GM12878 (cell line): ENCODE measurements at regions not wholly inside any gene's neighbourhood (a gene's known extent, or its start where the extent isn't known, plus 50 kb on each side); places are given as distances from the start of the nearest gene placed in this dataset.

Experiments
- ATAC-seq: fragments of 200-7000 bp; cut with Tn5 transposase; 3 replicates; pipeline ENCODE4 v1.9.1; 2020; ENCODE audit warnings: mild to moderate bottlenecking, moderate library complexity
- BruUV-seq: library from RNA; stranded (reverse); fragments of 400-500 nt; replicated peaks from 2 replicates; lab custom pipeline; 2021; lab: Mats Ljungman, UMichigan
- CTCF ChIA-PET: fragments of 300-600 bp; sonication (Branson Sonifier 250); formaldehyde crosslinking; extraction: SDS; loops from one replicate; lab custom pipeline; 2021; ENCODE audit warnings: inconsistent platforms; lab: Yijun Ruan, JAX
- POLR2A ChIA-PET: fragments of 350-600 bp; formaldehyde crosslinking; extraction: SDS; loops from one replicate; lab custom pipeline; 2021; ENCODE audit warnings: inconsistent platforms; lab: Charles Lee
- RAD21 ChIA-PET: fragments of 300-600 bp; sonication (Branson Sonifier 250); formaldehyde crosslinking; loops from one replicate; lab custom pipeline; 2023; ENCODE audit warnings: antibody characterized with exemption; ENCODE audit not compliant: unreplicated experiment; lab: Charles Lee
- SMC1A ChIA-PET: fragments of 300-600 bp; sonication (Branson Sonifier 250); formaldehyde crosslinking; loops from one replicate; lab custom pipeline; 2023; ENCODE audit not compliant: unreplicated experiment, uncharacterized antibody; lab: Charles Lee
- DNase-seq: peaks from one replicate; pipeline ENCODE4 v3.0.0-alpha.2; 2011; ENCODE audit warnings: low read depth, low spot score
- FAIRE-seq: peaks from 3 replicates; lab custom pipeline; 2011; peaks lifted over from hg19 to GRCh38; lab: Jason Lieb, UNC
- H2AFZ ChIP-seq: 2 replicates; pipeline ENCODE4 v1.6.0; 2011; ENCODE audit warnings: low read depth, low read length, control low read depth; ENCODE audit not compliant: control insufficient read depth
- H3K27ac ChIP-seq: 2 replicates; pipeline ENCODE4 v1.5.1; 2011; ENCODE audit warnings: control low read depth; ENCODE audit not compliant: control insufficient read depth, insufficient read depth
- H3K27me3 ChIP-seq, 2 experiments: replicated peaks in 1 of 2; 2 replicates each; pipeline versions ENCODE4 v1.6.0 to v1.6.1; 2011; ENCODE audit warnings: low read length in 1 of 2; ENCODE audit not compliant: control insufficient read depth in 2 of 2, insufficient read depth in 2 of 2
- H3K36me3 ChIP-seq, 2 experiments: 2 replicates each; pipeline ENCODE4 v1.5.1; 2011; ENCODE audit warnings: low read length in 1 of 2; ENCODE audit not compliant: control insufficient read depth in 2 of 2, insufficient read depth in 2 of 2
- H3K4me1 ChIP-seq: 2 replicates; pipeline ENCODE4 v1.6.1; 2011; ENCODE audit warnings: mild to moderate bottlenecking, low read length, moderate library complexity, mixed read lengths; ENCODE audit not compliant: control insufficient read depth, insufficient read depth
- H3K4me2 ChIP-seq: 2 replicates; pipeline ENCODE4 v1.6.0; 2011; ENCODE audit warnings: control low read depth; ENCODE audit not compliant: control insufficient read depth, insufficient read depth
- H3K4me3 ChIP-seq: fragments of 200-600 bp; sonication (generic); 2 replicates; pipeline ENCODE4 v1.5.1; 2016
- H3K79me2 ChIP-seq: 2 replicates; pipeline ENCODE4 v1.6.0; 2011; ENCODE audit warnings: low read length; ENCODE audit not compliant: control insufficient read depth, insufficient read depth
- H3K9ac ChIP-seq: 2 replicates; pipeline ENCODE4 v1.8.0; 2011; ENCODE audit warnings: low read length, control low read depth, mixed read lengths; ENCODE audit not compliant: control insufficient read depth, insufficient read depth
- H3K9me3 ChIP-seq: replicated peaks from 3 replicates; pipeline ENCODE4 v1.5.1; 2011; ENCODE audit warnings: mild to moderate bottlenecking, low read length; ENCODE audit not compliant: control insufficient read depth, insufficient read depth
- H4K20me1 ChIP-seq: 2 replicates; pipeline ENCODE4 v1.6.0; 2011; ENCODE audit not compliant: control insufficient read depth, insufficient read depth
- BCL11A ChIP-seq: IDR thresholded peaks from 2 replicates; pipeline ENCODE4 v1.6.1; 2011; ENCODE audit warnings: low read depth, low read length
- BRCA1 ChIP-seq: IDR thresholded peaks from 2 replicates; pipeline ENCODE4 v1.6.1; 2011; ENCODE audit warnings: low read depth, low read length, improper control_type of control experiment
- EZH2 ChIP-seq: IDR thresholded peaks from 2 replicates; pipeline ENCODE4 v1.6.1; 2012; ENCODE audit warnings: low read depth, mild to moderate bottlenecking, control low read depth, inconsistent platforms, low read length, borderline replicate concordance; ENCODE audit not compliant: control insufficient read depth
- GABPA ChIP-seq: IDR thresholded peaks from 2 replicates; pipeline ENCODE4 v1.6.1; 2014; ENCODE audit warnings: antibody characterized with exemption, low read depth, mild to moderate bottlenecking, inconsistent platforms
- SP1 ChIP-seq: IDR thresholded peaks from one replicate; pipeline ENCODE4 v1.6.1; 2011; ENCODE audit warnings: low read depth, low read length
- TCF12 ChIP-seq: IDR thresholded peaks from 2 replicates; pipeline ENCODE4 v1.6.1; 2011; ENCODE audit warnings: low read depth, mild to moderate bottlenecking, low read length
- WGBS: methylation state at CpG from one replicate; pipeline ENCODE4 v1.1.6; 2016; ENCODE audit warnings: low lambda C conversion rate; ENCODE audit not compliant: insufficient replicate concordance, insufficient coverage; ENCODE audit errors: missing lambda C conversion rate; 5-methylcytosine and 5-hydroxymethylcytosine counted together
- in situ Hi-C: fragments of 300-500 bp; cut with MboI; formaldehyde crosslinking; loops from 9 replicates; pipeline ENCODE4 v1.14.3; 2018; ENCODE audit warnings: mixed read lengths
- intact Hi-C: fragments of 100-400 bp; cut with micrococcal nuclease; formaldehyde crosslinking; loops from one replicate; pipeline ENCODE4 v1.14.2; 2022; ENCODE audit not compliant: unreplicated experiment
- TF ChIP-seq, protein P1 (sequence below): fragments of 150-350 bp; IDR thresholded peaks from 2 replicates; pipeline ENCODE4 v1.6.1; 2014; ENCODE audit warnings: mild to moderate bottlenecking, low read depth, low read length
- TF ChIP-seq, protein P2 (sequence below): IDR thresholded peaks from 2 replicates; pipeline ENCODE4 v1.6.1; 2012; ENCODE audit warnings: mild to moderate bottlenecking, low read depth, low read length
- TF ChIP-seq, protein P3 (sequence below): fragments of 450-650 bp; IDR thresholded peaks from 2 replicates; pipeline ENCODE4 v1.6.1; 2017; ENCODE audit warnings: mild to moderate bottlenecking, moderate library complexity
- TF ChIP-seq, protein P4 (sequence below): IDR thresholded peaks from 2 replicates; pipeline ENCODE4 v1.6.1; 2012; ENCODE audit warnings: improper control_type of control experiment, low read depth, low read length; ENCODE audit not compliant: insufficient replicate concordance

DNA sequence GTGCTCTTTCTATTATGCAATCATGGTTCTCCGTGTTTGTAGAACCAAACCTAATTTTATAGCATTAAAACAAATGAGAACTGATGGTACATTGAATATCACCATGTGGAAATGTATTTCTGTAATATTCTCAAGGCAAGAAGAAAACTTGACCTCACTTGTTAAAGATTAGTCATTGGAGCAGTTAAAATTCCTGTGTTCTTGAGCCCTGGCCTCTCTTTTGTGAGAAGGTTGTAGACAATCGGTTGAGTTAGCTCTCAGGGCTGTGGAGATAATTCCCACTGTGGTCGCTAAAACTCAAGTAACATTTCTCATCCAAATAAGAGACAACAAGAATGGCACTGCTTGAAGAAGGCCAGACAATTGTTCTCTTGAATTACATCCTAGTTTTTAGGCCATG lies 216.0 kb upstream of the KLF4 start:
- no peak overlapping the region for H3K27ac ChIP-seq
- intact Hi-C loops (no loop called here), in situ Hi-C loops (no loop called here)
- DNase-seq = no peak
- H3K36me3 ChIP-seq = no peaks in the 10 kb centered on the region
- WGBS = 8% methylated on average over 3 of the region's 3 CpGs
- ChIA-PET SMC1A (no interaction called here), POLR2A (no interaction called here), CTCF (no interaction called here), RAD21 (no interaction called here)
- H2AFZ ChIP-seq = no peak overlapping the region
- no peaks in the 10 kb centered on the region for H3K79me2 ChIP-seq
- BruUV-seq = no TSS peak
- H3K4me3 ChIP-seq = no peak overlapping the region
- no peak for FAIRE-seq
- no peak for ATAC-seq
- no peaks in the 10 kb centered on the region for H3K9me3 ChIP-seq
- no peaks in the 10 kb centered on the region; a peak in 1 of 4 replicates for H3K27me3 ChIP-seq
- H4K20me1 ChIP-seq = no peaks in the 10 kb centered on the region
- H3K4me2 ChIP-seq = no peak overlapping the region
- no peaks in the 10 kb centered on the region for H3K4me1 ChIP-seq
- H3K9ac ChIP-seq = no peak overlapping the region
- no peak for TF ChIP-seq EZH2
- TF ChIP-seq, protein P1, sequence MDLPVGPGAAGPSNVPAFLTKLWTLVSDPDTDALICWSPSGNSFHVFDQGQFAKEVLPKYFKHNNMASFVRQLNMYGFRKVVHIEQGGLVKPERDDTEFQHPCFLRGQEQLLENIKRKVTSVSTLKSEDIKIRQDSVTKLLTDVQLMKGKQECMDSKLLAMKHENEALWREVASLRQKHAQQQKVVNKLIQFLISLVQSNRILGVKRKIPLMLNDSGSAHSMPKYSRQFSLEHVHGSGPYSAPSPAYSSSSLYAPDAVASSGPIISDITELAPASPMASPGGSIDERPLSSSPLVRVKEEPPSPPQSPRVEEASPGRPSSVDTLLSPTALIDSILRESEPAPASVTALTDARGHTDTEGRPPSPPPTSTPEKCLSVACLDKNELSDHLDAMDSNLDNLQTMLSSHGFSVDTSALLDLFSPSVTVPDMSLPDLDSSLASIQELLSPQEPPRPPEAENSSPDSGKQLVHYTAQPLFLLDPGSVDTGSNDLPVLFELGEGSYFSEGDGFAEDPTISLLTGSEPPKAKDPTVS = no peak
- TF ChIP-seq SP1 = no peak
- no peak for TF ChIP-seq BRCA1
- TF ChIP-seq, protein P2, sequence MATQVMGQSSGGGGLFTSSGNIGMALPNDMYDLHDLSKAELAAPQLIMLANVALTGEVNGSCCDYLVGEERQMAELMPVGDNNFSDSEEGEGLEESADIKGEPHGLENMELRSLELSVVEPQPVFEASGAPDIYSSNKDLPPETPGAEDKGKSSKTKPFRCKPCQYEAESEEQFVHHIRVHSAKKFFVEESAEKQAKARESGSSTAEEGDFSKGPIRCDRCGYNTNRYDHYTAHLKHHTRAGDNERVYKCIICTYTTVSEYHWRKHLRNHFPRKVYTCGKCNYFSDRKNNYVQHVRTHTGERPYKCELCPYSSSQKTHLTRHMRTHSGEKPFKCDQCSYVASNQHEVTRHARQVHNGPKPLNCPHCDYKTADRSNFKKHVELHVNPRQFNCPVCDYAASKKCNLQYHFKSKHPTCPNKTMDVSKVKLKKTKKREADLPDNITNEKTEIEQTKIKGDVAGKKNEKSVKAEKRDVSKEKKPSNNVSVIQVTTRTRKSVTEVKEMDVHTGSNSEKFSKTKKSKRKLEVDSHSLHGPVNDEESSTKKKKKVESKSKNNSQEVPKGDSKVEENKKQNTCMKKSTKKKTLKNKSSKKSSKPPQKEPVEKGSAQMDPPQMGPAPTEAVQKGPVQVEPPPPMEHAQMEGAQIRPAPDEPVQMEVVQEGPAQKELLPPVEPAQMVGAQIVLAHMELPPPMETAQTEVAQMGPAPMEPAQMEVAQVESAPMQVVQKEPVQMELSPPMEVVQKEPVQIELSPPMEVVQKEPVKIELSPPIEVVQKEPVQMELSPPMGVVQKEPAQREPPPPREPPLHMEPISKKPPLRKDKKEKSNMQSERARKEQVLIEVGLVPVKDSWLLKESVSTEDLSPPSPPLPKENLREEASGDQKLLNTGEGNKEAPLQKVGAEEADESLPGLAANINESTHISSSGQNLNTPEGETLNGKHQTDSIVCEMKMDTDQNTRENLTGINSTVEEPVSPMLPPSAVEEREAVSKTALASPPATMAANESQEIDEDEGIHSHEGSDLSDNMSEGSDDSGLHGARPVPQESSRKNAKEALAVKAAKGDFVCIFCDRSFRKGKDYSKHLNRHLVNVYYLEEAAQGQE = no peak
- TF ChIP-seq GABPA = no peak
- TF ChIP-seq, protein P3, sequence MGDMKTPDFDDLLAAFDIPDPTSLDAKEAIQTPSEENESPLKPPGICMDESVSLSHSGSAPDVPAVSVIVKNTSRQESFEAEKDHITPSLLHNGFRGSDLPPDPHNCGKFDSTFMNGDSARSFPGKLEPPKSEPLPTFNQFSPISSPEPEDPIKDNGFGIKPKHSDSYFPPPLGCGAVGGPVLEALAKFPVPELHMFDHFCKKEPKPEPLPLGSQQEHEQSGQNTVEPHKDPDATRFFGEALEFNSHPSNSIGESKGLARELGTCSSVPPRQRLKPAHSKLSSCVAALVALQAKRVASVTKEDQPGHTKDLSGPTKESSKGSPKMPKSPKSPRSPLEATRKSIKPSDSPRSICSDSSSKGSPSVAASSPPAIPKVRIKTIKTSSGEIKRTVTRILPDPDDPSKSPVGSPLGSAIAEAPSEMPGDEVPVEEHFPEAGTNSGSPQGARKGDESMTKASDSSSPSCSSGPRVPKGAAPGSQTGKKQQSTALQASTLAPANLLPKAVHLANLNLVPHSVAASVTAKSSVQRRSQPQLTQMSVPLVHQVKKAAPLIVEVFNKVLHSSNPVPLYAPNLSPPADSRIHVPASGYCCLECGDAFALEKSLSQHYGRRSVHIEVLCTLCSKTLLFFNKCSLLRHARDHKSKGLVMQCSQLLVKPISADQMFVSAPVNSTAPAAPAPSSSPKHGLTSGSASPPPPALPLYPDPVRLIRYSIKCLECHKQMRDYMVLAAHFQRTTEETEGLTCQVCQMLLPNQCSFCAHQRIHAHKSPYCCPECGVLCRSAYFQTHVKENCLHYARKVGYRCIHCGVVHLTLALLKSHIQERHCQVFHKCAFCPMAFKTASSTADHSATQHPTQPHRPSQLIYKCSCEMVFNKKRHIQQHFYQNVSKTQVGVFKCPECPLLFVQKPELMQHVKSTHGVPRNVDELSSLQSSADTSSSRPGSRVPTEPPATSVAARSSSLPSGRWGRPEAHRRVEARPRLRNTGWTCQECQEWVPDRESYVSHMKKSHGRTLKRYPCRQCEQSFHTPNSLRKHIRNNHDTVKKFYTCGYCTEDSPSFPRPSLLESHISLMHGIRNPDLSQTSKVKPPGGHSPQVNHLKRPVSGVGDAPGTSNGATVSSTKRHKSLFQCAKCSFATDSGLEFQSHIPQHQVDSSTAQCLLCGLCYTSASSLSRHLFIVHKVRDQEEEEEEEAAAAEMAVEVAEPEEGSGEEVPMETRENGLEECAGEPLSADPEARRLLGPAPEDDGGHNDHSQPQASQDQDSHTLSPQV = no peak
- TF ChIP-seq BCL11A = no peak
- no peak for TF ChIP-seq TCF12
- TF ChIP-seq, protein P4, sequence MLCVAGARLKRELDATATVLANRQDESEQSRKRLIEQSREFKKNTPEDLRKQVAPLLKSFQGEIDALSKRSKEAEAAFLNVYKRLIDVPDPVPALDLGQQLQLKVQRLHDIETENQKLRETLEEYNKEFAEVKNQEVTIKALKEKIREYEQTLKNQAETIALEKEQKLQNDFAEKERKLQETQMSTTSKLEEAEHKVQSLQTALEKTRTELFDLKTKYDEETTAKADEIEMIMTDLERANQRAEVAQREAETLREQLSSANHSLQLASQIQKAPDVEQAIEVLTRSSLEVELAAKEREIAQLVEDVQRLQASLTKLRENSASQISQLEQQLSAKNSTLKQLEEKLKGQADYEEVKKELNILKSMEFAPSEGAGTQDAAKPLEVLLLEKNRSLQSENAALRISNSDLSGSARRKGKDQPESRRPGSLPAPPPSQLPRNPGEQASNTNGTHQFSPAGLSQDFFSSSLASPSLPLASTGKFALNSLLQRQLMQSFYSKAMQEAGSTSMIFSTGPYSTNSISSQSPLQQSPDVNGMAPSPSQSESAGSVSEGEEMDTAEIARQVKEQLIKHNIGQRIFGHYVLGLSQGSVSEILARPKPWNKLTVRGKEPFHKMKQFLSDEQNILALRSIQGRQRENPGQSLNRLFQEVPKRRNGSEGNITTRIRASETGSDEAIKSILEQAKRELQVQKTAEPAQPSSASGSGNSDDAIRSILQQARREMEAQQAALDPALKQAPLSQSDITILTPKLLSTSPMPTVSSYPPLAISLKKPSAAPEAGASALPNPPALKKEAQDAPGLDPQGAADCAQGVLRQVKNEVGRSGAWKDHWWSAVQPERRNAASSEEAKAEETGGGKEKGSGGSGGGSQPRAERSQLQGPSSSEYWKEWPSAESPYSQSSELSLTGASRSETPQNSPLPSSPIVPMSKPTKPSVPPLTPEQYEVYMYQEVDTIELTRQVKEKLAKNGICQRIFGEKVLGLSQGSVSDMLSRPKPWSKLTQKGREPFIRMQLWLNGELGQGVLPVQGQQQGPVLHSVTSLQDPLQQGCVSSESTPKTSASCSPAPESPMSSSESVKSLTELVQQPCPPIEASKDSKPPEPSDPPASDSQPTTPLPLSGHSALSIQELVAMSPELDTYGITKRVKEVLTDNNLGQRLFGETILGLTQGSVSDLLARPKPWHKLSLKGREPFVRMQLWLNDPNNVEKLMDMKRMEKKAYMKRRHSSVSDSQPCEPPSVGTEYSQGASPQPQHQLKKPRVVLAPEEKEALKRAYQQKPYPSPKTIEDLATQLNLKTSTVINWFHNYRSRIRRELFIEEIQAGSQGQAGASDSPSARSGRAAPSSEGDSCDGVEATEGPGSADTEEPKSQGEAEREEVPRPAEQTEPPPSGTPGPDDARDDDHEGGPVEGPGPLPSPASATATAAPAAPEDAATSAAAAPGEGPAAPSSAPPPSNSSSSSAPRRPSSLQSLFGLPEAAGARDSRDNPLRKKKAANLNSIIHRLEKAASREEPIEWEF = no peak
